WTC11 (cell line): ENCODE measurements at regions not wholly inside any gene's neighbourhood (a gene's known extent, or its start where the extent isn't known, plus 50 kb on each side); places are given as distances from the start of the nearest gene placed in this dataset.
"Not testable (repeated sequence)": the region's sequence is repeated elsewhere in the genome, so short reads cannot be mapped to it uniquely, and the experiment has no call there.

Source experiments
- CTCF ChIP-seq: fragments of 200-600 bp; IDR thresholded peaks from 2 replicates; pipeline ENCODE4 v1.8.0; 2022; ENCODE audit warnings: antibody characterized with exemption
- ESRRA ChIP-seq: sonication (generic); formaldehyde crosslinking; IDR thresholded peaks from 2 replicates; pipeline ENCODE4 v1.8.1; 2022; ENCODE audit warnings: mild to moderate bottlenecking, missing genetic modification reagents, borderline replicate concordance
- IRF1 ChIP-seq: sonication (generic); formaldehyde crosslinking; IDR thresholded peaks from 2 replicates; pipeline ENCODE4 v1.8.0; 2023; ENCODE audit warnings: missing genetic modification reagents
- JAZF1 ChIP-seq: fragments of 250-450 bp; sonication (Bioruptor Pico); IDR thresholded peaks from 2 replicates; pipeline ENCODE4 v1.9.0; 2021; ENCODE audit warnings: moderate library complexity, mild to moderate bottlenecking, inconsistent platforms
- MAX ChIP-seq: sonication (generic); formaldehyde crosslinking; IDR thresholded peaks from 2 replicates; pipeline ENCODE4 v1.8.0; 2022; ENCODE audit warnings: mild to moderate bottlenecking, missing genetic modification reagents
- NFATC4 ChIP-seq: fragments of 250-450 bp; sonication (Bioruptor Pico); IDR thresholded peaks from 2 replicates; pipeline ENCODE4 v1.9.0; 2021; ENCODE audit warnings: mild to moderate bottlenecking
- PRDM15 ChIP-seq: sonication (generic); formaldehyde crosslinking; IDR thresholded peaks from 2 replicates; pipeline ENCODE4 v1.8.0; 2022; ENCODE audit warnings: missing genetic modification reagents
- TP53 ChIP-seq: sonication (generic); formaldehyde crosslinking; IDR thresholded peaks from 2 replicates; pipeline ENCODE4 v1.8.1; 2023; ENCODE audit warnings: mild to moderate bottlenecking, missing genetic modification reagents
- USF1 ChIP-seq: sonication (generic); formaldehyde crosslinking; IDR thresholded peaks from 2 replicates; pipeline ENCODE4 v1.8.0; 2022; ENCODE audit warnings: mild to moderate bottlenecking, missing genetic modification reagents
- ZNF263 ChIP-seq: sonication (generic); formaldehyde crosslinking; IDR thresholded peaks from 2 replicates; pipeline ENCODE4 v1.8.1; 2022; ENCODE audit warnings: low read depth, mild to moderate bottlenecking, moderate library complexity, missing genetic modification reagents
- ZNF281 ChIP-seq: sonication (generic); formaldehyde crosslinking; IDR thresholded peaks from 2 replicates; pipeline ENCODE4 v1.8.0; 2023; ENCODE audit warnings: mild to moderate bottlenecking, missing genetic modification reagents
- ZSCAN18 ChIP-seq: fragments of 250-450 bp; sonication (Bioruptor Pico); IDR thresholded peaks from 2 replicates; pipeline ENCODE4 v2.1.2; 2022; ENCODE audit warnings: mild to moderate bottlenecking, moderate library complexity

GRCh38 chr6:57976371-57976770, 658.9 kb downstream of the PRIM2 start:
- TF ChIP-seq MAX (CRISPR knock-in tag); IRF1 (CRISPR knock-in tag); NFATC4; CTCF; TP53 (CRISPR knock-in tag); PRDM15 (CRISPR knock-in tag); ZSCAN18 (CRISPR knock-in tag); JAZF1; ZNF263 (CRISPR knock-in tag); ESRRA (CRISPR knock-in tag); ZNF281; USF1 (CRISPR knock-in tag): not testable (repeated sequence)
